HG03025 (cell line): ENCODE measurements at regions not wholly inside any gene's neighbourhood (a gene's known extent, or its start where the extent isn't known, plus 50 kb on each side); places are given as distances from the start of the nearest gene placed in this dataset.
"Not testable (repeated sequence)": the region's sequence is repeated elsewhere in the genome, so short reads cannot be mapped to it uniquely, and the experiment has no call there.

Experiments
- ATAC-seq: cut with Tn5 transposase; IDR thresholded peaks from one replicate; pipeline ENCODE4 v1.9.1; 2021; ENCODE audit warnings: mild to moderate bottlenecking, moderate library complexity; ENCODE audit not compliant: unreplicated experiment, low FRiP score

DNA sequence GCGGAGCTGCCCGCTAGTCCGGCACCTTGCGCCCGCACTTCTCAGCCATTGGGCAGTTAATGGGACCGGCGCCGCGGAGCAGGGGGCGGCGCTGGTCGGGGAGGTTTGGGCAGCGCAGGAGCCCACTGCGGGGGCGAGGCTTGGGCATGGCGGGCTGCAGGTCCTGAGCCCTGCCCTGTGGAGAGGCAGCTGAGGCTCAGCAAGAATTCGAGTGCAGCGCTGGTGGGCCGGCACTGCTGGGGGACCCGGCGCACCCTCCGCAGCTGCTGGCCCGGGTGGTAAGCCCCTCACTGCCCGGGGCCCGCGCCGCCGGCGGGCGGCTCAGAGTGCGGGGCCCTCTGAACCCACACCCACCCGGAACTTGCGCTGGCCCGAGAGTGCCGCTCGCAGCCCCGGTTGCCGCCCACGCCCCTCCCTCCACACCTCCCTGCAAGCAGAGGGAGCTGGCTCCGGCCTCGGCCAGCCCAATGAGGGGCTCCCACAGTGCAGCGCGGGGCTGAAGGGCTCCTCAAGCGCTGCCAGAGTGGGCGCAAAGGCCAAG, 835.0 kb downstream of the TBL1XR1 start:
- no peak for ATAC-seq

DNA sequence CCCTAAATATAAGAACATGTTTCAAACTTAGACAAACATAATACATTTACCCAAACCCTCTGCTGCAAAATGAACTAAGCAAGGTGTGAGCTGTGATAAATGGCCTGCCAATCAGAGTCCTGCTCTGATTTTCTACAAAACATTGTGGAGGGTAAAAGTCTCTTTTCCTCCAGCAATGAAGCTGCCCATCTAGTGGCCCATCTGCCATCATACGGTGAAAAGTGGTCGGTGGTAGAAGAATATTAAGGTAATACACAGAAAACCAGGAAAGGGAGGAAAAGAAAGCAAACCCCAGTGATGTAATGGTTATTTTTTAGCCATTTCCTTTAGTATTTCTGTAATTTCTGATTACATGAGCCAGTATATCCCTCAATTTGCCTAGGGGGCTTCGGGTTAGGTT, 838.1 kb downstream of the TBL1XR1 start:
- no peak for ATAC-seq

DNA sequence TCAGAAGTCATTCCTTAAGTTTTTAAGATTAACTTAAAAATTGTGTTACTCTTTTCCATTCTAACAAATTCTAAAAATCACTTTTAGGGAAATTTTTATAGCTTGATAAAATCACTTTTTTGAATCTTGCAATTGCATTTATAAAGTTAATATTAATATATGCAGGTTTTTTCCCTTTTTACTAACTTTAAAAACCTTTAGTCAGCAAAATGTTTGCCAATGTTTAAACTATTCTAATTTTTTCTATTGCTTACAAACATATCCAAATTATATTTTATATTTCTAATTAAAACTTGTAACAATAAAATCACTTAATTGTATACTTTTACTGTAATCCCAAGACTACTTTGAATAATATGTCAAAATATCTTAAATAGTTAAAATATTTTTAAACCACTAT, 839.4 kb downstream of the TBL1XR1 start:
- ATAC-seq, result no peak

DNA sequence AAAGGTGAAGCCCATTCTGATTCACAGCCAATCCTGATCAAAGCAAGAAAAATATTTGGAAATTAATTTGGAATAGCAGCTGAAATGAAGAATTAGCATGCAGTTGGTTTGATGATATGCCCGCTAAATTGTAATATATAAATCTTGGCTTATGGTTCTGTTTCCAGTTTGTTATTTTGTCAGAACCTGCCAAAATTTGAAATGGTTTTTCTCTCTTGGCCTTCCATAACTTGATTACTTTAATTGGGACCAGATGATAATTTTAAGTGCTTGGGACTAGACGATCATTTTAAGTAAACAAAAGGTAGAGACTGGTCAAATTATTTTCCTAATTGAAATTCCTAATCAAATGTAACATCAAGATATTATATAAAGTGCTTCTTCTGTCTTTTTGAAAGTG, 842.4 kb downstream of the TBL1XR1 start:
- ATAC-seq, result no peak

DNA sequence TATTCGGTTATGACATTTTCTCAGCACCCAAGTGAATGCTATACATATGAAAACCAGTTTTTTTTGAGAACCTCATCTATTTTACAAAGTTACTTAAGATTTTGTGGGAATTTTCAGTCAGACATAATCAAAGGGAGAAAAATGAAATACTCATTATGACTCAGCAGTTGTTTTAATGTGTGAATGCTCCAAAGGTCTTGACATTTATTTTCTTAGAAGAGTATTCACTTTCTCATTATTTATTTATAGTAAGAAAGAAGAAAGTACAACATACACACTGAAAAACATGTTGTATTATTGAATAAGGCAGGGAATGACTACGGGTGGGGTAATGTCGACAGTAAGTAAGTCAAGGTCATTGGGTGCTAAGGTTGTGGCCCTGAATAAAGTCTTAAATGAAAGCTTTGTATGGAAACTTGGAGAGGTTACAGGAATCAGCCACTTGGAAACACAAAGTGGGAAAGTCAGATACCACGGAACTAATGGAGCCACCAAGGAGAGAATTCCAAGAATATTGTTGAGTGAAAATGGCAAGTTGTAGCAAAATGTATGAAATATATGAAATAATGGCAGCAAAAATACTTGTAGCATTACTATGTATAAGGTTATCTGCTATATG, 844.5 kb downstream of the TBL1XR1 start:
- no peak for ATAC-seq

DNA sequence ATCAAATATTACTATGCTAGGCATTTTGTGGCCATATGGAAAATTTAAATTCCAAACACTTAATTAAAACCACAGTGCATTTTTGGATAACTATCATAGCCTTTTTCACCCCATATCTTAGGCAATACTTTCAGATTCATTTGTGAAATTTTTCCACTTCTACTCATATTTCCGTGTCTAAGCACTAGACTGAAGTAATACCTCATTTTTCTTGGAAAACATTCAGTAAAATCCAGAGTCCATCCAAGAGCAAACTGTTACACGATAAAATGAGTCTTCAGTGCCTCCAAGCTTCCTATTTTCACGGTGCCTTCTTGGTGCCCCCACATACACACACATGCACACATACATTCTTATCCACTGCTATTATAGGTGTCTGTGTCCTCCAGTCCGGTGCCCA, 845.9 kb downstream of the TBL1XR1 start:
- ATAC-seq, result no peak

DNA sequence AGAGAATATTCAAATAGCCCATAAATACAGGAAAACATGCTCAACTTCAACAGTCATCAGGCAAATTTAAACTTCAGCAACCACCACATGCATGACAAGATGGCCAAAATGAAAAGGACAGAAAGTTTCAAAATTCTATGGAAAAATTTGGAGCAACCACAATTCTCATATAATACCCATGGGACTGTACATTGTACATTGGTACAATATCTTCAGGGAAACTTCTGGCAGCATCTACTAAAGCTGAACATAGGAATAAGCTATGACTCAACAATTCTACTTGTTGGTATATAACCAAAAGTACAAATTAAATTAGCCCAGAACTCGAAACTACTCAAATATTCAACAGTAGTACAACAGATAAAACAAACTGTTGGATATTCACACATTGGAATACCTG, 847.6 kb downstream of the TBL1XR1 start:
- ATAC-seq, result no peak

DNA sequence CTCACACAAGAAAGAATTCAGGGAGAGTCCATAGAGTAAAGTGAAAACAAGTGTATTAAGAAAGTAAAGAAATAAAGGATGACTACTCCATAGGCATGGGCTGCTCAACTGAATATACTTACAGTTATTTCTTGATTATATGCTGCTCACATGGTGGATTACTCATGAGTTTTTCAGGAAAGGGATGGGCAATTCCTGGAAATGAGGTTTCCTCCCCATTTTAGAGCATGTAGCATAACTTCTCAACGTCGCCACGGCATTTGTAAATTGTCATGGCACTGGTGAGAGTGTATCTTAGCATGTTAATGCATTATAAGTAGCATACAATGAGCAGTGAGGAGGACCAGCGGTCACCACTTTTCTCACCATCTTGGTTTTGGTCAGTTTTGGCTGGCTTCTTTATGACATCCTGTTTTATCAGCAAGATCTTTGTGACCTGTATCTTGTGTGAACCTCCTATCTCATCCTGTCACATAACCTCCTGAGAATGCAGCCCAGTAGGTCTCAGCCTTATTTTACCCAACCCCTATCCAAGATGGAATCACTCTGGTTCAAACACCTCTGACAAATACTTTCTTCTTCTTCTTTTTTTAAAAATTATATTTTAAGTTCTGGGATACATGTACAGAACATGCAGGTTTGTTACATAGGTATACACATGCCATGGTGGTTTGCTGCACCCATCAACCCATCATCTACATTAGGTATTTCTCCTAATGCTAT, 849.7 kb downstream of the TBL1XR1 start:
- no peak for ATAC-seq

DNA sequence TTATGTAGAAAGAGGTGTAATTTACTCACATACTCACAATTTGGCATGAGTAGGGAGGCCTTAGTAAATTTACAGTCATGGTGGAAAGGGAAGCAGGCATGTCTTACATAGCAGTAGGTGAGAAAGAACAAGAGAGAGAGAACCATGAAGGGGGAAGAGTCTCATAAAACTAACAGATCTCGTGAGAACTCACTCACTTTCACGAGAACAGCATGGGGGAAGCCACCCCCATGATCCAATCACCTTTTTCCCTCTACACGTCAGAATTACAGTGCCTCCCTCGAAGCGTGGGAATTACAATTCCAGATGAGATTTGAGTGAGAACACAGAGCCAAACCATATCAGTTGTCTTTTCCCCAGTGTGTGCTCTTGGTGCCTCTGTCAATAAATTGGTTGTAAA, 855.3 kb downstream of the TBL1XR1 start:
- no peak for ATAC-seq

DNA sequence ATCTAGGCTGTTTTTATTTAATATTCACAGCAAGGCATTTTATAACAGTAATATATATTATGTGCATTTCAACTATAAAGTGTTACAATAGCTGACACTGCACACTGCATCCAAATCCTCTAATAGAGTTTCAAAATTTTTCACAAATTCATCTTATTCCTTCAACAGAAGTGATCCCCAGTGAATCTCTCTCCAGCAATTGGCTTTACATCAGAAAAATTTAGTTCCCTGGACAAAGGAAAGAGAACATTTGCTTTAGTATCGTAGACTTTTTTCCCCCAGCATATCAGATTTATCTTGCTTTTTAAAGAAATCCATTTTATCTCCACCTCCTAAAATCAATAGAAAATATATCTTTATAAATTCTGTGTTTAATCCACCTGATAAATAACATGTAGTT, 868.6 kb downstream of the TBL1XR1 start:
- ATAC-seq, result no peak

DNA sequence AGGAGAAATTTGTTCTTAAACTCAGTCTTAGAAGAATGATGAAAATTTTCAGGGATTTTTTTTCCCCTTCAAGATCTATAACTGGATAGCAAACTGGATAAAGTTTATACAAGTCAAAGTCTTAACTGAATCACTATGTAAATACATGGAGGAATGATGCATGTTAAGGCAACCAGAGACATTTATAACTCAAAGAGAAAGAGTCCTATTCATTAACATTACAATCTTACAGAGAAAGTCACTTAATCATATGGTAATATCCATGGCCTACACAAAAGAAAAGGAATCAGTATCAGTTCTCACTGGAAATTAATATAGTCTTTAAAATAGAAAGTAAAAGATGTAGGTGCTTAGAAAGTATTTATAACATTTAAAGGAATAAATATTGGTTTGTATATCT, 869.1 kb downstream of the TBL1XR1 start:
- no peak for ATAC-seq

DNA sequence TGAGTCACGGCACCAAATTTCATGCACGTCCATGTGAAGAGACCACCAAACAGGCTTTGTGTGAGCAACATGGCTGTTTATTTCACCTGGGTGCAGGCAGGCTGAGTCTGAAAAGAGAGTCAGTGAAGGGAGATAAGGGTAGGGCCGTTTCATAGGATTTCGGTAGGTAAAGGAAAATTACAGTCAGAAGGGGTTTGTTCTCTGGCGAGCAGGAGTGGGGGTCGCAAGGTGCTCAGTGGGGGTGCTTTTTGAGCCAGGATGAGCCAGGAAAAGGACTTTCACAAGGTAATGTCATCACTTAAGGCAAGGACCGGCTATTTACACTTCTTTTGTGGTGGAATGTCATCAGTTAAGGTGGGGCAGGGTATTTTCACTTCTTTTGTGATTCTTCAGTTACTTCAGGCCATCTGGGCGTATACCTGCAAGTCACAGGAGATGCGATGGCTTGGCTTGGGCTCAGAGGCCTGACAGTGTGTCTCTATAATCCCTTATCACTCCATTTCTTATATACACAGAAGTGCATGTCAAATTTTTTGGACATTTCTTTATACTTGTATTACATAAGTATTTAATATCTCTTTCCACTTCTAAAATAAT, 870.3 kb downstream of the TBL1XR1 start:
- ATAC-seq, result not testable (repeated sequence)

DNA sequence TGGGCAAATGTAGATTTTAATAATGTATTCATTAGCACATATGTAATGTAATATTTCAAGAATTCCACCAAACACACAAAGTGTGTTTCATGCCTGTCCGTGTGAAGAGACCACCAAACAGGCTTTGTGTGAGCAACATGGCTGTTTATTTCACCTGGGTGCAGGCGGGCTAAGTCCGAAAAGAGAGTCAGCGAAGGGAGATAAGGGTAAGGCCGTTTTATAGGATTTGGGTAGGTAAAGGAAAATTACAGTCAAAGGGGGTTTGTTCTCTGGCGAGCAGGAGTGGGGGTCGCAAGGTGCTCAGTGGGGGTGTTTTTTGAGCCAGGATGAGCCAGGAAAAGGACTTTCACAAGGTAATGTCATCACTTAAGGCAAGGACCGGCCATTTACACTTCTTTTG, 875.8 kb downstream of the TBL1XR1 start:
- ATAC-seq, result not testable (repeated sequence)

DNA sequence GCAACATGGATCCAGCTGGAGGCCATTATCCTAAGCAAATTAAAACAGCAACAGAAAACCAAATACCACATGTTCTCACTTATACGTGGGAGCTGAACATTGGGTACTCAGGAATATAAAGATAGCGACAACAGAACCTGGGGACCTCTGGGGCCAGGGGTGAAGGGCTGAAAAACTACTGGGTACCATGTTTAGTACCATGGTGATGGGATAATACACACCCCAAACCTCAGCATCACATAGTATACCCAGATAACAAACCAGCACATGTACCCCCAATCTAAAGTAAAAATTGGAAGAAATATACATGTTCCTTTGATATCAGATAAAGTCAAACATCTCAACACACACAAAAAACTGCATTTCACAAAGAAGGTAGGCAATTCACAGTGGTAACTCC, 876.2 kb downstream of the TBL1XR1 start:
- ATAC-seq, result no peak

DNA sequence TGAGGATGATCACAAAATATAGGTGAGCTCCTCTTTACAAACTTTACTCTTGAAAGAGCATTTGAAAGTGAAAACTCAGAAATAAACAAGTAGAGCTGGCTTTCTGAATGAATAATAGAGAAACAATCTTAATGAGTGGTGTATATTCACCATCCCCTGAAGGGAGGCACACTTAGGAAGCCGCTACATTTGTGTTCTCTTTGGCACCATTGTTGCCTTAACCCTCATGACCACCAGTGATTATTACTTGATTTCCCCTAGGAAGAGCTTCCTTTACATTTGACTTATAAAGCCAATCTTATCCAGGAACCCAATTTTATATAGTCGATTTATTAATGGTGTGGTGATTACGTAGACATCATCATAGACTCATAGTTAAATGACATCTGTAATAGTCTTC, 883.9 kb downstream of the TBL1XR1 start:
- no peak for ATAC-seq

DNA sequence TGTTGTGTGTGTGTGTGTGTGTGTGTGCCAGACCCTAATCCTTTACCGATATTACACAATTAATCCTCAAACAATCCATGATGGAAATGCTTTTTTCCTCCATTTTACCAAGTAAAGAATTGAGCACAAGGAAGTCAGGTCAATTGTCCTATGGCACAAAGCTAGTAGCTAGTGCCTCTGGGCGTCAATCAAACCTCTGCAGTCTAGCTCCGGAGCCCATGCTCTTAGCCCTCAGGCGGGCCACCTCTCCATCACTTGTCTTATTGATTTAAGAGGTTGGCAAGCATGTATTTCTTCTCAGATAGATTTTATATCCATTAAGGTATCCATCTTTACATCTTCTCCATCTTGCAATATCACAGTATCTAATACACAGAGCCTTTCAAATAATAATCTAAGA, 886.6 kb downstream of the TBL1XR1 start:
- no peak for ATAC-seq

DNA sequence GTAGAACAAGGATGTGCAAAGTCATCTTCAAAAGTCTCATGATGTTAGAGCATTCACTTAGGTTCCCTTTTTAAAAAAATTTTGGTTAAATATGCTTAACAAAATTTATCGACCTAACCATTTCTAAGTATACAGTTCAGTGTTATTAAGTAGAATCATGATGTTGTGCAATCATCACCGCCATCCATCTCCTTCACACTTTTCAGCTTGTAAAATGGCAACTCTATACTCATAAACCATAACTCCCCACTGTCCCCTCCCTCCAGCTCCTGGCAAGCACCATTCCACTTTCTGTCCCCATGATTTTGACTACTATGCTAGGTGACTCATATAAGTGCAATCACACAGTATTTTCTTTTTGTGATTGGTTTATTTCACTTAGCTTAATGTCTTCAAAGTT, 895.0 kb downstream of the TBL1XR1 start:
- ATAC-seq, result no peak

DNA sequence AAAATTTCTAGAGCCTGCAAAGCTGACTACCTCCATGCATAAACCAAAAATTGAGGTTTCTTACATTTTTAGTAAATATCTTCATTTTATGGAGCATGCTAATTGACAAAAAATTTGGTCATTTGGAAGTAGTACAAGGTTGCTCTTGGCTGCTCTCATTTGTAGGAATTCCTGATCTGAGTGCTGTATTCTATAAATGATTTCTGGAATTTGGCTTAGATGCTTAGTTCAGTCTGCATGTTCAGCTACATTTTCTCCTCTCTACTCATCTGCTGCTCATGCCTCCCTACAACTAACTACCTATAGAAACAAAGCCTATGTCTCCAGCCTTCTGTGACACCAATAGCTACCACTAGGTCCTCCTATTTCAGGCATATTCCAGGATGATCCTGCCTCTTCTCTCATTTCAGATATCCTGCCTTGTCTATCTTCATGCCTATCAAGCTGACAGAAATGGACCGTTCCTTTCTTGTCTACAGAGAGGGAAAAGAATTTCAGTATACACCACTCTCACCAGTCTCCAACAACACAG, 901.1 kb downstream of the TBL1XR1 start:
- ATAC-seq, result no peak

DNA sequence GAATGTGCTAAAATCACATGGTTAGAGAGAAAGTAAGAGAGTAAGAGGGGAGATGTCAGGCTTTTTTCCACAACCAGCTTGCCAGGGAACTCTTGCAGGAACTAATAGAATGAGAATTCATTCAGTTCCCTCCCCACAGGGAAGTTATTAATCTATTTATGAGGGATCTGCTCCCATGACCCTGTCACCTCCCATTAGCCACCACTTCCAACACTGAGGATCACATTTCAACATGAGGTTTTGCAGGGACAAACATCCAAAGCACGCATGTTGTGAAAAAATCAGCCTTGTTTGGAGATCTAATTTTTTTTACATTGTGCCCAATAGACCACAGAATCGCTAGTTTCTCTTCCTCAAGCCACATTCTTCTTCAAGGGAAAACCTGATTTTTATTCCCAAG, 904.0 kb downstream of the TBL1XR1 start:
- ATAC-seq, result no peak

DNA sequence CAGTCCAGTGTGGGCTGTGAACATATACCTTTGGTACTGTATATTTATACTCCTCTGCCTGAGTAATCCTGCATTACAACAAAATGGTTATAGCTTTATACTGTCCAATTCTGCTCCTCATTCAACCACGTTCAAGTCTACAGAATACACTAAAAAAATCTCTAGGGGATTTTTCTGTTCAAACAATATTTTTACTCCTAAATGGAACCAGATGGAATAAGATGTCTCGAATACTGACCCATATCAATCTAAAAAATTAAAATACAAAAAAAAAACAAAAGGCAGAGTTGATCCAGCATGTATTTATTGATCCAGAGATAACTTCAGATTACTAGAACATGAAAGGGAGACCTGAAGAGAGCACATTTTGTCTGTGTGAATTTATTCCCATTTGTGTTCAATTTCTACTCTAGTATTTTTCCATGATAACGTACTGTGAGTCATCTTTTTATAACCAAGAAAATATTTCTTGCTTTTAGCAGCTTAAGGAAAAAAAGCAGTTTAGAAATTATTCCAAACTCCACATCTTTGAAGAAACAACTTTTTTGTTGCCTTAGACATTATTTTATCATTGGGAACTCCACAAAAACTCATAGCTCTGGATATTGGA, 910.7 kb downstream of the TBL1XR1 start:
- ATAC-seq, result no peak

DNA sequence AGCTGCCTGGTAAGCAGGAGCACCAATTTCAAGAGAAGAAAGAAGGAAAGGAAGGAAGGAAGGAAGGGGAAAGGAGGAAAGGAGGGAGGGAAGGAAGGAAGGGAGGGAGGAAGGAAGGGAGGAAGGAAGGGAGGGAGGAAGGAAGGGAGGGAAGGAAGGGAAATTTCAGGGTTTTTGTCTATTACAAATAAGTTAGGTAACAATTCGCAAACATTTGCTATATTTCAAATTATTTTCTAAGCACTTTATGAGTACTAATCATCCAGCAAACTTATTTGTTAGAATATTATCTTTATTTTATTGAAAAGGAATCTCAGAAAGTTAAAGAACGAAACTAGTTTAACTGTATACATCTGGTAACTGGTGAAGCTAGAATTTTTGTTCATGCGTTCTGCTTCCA, 921.7 kb downstream of the TBL1XR1 start:
- no peak for ATAC-seq
